ENCODE measurements at regions not wholly inside any gene's neighbourhood (a gene's known extent, or its start where the extent isn't known, plus 50 kb on each side); places are given as distances from the start of the nearest gene placed in this dataset.

- Histone ChIP-seq H3K9ac (replicated peaks in 1 of 4; ENCODE audit: extremely low read depth in 1 of 4, low read depth in 3 of 4, low read length in 3 of 4) (no peak overlapping the region), H3K27me3 (replicated peaks in 1 of 4; ENCODE audit: control insufficient read depth in 3 of 4, extremely low read depth in 1 of 4, insufficient read depth in 3 of 4, low read length in 3 of 4) (no peaks in the 10 kb centered on the region), H3K23ac (ENCODE audit: insufficient read length) (no peak overlapping the region), H3K18ac (ENCODE audit: extremely low read depth, low read length) (peak overlapping the region; percentile 32; the same call in 1 of the 2 replicates), H2BK12ac (ENCODE audit: low read depth, low read length) (no peak overlapping the region), H2AFZ (ENCODE audit: low read length) (peak overlapping the region; percentile 21; the same call in 1 of the 2 replicates), H3K4me2 (ENCODE audit: insufficient read depth in 1 of 2, low read depth in 2 of 2, low read length in 2 of 2) (no peak overlapping the region), H2AK5ac (ENCODE audit: low read depth, low read length) (no peak overlapping the region), H3K4ac (replicated peaks; ENCODE audit: insufficient read length, low read depth, low read length) (no peak overlapping the region), H3K4me3 (ENCODE audit: extremely low read depth in 1 of 4, insufficient read depth in 2 of 4, low read depth in 3 of 4, low read length in 4 of 4) (no peak overlapping the region), H2BK20ac (ENCODE audit: low read length) (no peak overlapping the region), H4K8ac (ENCODE audit: extremely low read depth, insufficient read depth, low read length) (no peak overlapping the region), H3K27ac (ENCODE audit: low read depth, low read length) (no peak overlapping the region), H2BK15ac (ENCODE audit: low read length) (no peak overlapping the region), H3K79me1 (ENCODE audit: low read depth, low read length) (no peaks in the 10 kb centered on the region), H3K79me2 (ENCODE audit: control insufficient read depth in 1 of 2, insufficient read depth in 2 of 2, low read length in 2 of 2) (no peaks in the 10 kb centered on the region), H4K5ac (ENCODE audit: insufficient read length, low read depth, low read length) (no peak overlapping the region), H3K56ac (replicated peaks; ENCODE audit: insufficient read length, low read depth, low read length) (no peak overlapping the region), H3K23me2 (ENCODE audit: low read depth, low read length) (no peaks in the 10 kb centered on the region), H3K14ac (ENCODE audit: insufficient read length) (no peak overlapping the region), H4K91ac (replicated peaks; ENCODE audit: insufficient read length, low read length) (no peak overlapping the region), H3K4me1 (replicated peaks in 1 of 4; ENCODE audit: control insufficient read depth in 3 of 4, insufficient read depth in 4 of 4, low read length in 3 of 4) (no peaks in the 10 kb centered on the region), H3K9me3 (ENCODE audit: insufficient read depth in 2 of 2, low read depth in 1 of 2, low read length in 1 of 2) (no peaks in the 10 kb centered on the region), H2BK5ac (ENCODE audit: low read depth, low read length) (no peak overlapping the region; the same call in 1 of the 2 replicates), H3K36me3 (ENCODE audit: control insufficient read depth in 2 of 4, insufficient read depth in 4 of 4, low read length in 3 of 4) (no peaks in the 10 kb centered on the region), H2BK120ac (replicated peaks; ENCODE audit: low read depth, low read length) (no peak overlapping the region), H4K20me1 (replicated peaks in 1 of 2; ENCODE audit: control insufficient read depth in 1 of 2, insufficient read depth in 2 of 2, low read length in 2 of 2) (no peaks in the 10 kb centered on the region)
- DNase-seq (ENCODE audit: low read depth in 1 of 2, low spot score in 2 of 2) (no peak), FAIRE-seq (no peak)
- WGBS, 2 experiments (ENCODE audit: extremely low coverage in 1 of 2, insufficient coverage in 1 of 2, insufficient read length in 1 of 2, insufficient replicate concordance in 2 of 2, low coverage in 1 of 2, low lambda C conversion rate in 2 of 2, missing lambda C conversion rate in 1 of 2) = 86% methylated on average over 6 of the region's 6 CpGs; no CpG with 5 or more reads in 1 of the 2 experiments
- ChIA-PET CTCF (ENCODE audit: partially characterized antibody) (interaction anchor here (0.6 to 0.7 kb wide), 2 partner anchors 327 to 793 kb away, joined by 3 read pairs; no protein-coding TSS in a partner anchor), POLR2A (ENCODE audit: partially characterized antibody) (no interaction called here)
- TF ChIP-seq EZH2 (IDR thresholded peaks at IDR 0.05; ENCODE audit: low read depth, low read length, severe bottlenecking) (no peak), BACH1 (IDR thresholded peaks at IDR 0.05; ENCODE audit: low read length) (no peak), TCF12 (IDR thresholded peaks at IDR 0.05; ENCODE audit: low read depth, low read length) (no peak)
Observed at GRCh38 chr1:58966103-58966916, 182.5 kb upstream of the JUN start.

All from H1 (cell line).